Gastrocnemius medialis (tissue), 4 donors: ENCODE measurements at regions not wholly inside any gene's neighbourhood (a gene's known extent, or its start where the extent isn't known, plus 50 kb on each side); places are given as distances from the start of the nearest gene placed in this dataset.

ENCODE experiments used
- POLR2A ChIP-seq, 2 donors: fragments of 450-650 bp; IDR thresholded peaks; one replicate each; pipeline ENCODE4 v1.6.1; 2017; ENCODE audit warnings: antibody characterized with exemption in 2 of 2, mild to moderate bottlenecking in 2 of 2, moderate library complexity in 2 of 2
- TF ChIP-seq, protein P1 (sequence below), 5 experiments: fragments of 450-650 bp in 3 of 5; fragments of 200-600 bp in 2 of 5; sonication (generic) in 2 of 5; IDR thresholded peaks in 4 of 5; conservative IDR thresholded peaks in 1 of 5; 1 replicate in 4 of 5; 2 replicates in 1 of 5; pipeline ENCODE4 v1.5.1; 2016 to 2019; ENCODE audit warnings: antibody characterized with exemption in 5 of 5, mild to moderate bottlenecking in 3 of 5, moderate library complexity in 3 of 5

DNA sequence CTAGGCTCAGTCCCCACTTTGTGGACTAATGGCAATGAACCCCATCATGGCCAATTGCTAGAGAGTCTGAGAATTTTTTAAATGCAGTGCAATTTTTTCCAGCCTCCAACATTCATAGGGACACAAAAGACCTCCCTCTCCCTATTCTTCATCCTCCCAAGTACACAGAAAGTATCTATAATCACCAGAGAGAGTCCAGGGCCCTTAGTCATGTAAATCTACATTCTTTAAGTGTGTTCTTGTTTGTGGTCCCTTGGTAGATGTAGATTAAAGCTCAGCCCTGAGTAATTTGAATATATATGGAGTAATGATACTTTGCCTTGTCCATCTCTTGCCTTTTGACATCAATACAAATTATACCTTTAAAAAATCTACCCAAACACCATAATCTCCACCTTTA lies 51.3 kb upstream of the ATXN3L start:
- TF ChIP-seq, protein P1, sequence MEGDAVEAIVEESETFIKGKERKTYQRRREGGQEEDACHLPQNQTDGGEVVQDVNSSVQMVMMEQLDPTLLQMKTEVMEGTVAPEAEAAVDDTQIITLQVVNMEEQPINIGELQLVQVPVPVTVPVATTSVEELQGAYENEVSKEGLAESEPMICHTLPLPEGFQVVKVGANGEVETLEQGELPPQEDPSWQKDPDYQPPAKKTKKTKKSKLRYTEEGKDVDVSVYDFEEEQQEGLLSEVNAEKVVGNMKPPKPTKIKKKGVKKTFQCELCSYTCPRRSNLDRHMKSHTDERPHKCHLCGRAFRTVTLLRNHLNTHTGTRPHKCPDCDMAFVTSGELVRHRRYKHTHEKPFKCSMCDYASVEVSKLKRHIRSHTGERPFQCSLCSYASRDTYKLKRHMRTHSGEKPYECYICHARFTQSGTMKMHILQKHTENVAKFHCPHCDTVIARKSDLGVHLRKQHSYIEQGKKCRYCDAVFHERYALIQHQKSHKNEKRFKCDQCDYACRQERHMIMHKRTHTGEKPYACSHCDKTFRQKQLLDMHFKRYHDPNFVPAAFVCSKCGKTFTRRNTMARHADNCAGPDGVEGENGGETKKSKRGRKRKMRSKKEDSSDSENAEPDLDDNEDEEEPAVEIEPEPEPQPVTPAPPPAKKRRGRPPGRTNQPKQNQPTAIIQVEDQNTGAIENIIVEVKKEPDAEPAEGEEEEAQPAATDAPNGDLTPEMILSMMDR (IDR thresholded peaks at IDR 0.05 in 4 of 5, conservative IDR thresholded peaks at IDR 0.05 in 1 of 5): no peak
- no peak for TF ChIP-seq POLR2A (IDR thresholded peaks at IDR 0.05)
